CD14-positive monocyte (primary cell): ENCODE measurements at regions not wholly inside any gene's neighbourhood (a gene's known extent, or its start where the extent isn't known, plus 50 kb on each side); places are given as distances from the start of the nearest gene placed in this dataset.

ENCODE experiments used
- DNase-seq, 3 donors: peaks; one replicate each; pipeline ENCODE4 v3.0.0-alpha.2; 2011 to 2022
- H2AFZ ChIP-seq: 2 replicates; pipeline ENCODE4 v1.6.0; 2012; ENCODE audit warnings: mild to moderate bottlenecking, low read depth, low read length, inconsistent platforms; ENCODE audit not compliant: insufficient read depth, poor library complexity, severe bottlenecking
- H3K27ac ChIP-seq, 2 donors: 1 replicate in 1 of 2; 2 replicates in 1 of 2; pipeline ENCODE4 v1.5.1; 2012 to 2013; ENCODE audit warnings: low read length in 2 of 2, control low read depth in 1 of 2, inconsistent platforms in 1 of 2, low read depth in 1 of 2, mild to moderate bottlenecking in 1 of 2
- H3K27me3 ChIP-seq, 2 donors: one replicate each; pipeline versions ENCODE4 v1.6.0 to v1.6.1; 2011 to 2013; ENCODE audit warnings: low read length in 2 of 2; ENCODE audit not compliant: control insufficient read depth in 2 of 2, insufficient read depth in 2 of 2
- H3K36me3 ChIP-seq, 2 donors: replicated peaks in 1 of 2; 1 replicate in 1 of 2; 2 replicates in 1 of 2; pipeline versions ENCODE4 v1.5.1 to v1.6.1; 2012 to 2013; ENCODE audit warnings: low read length in 2 of 2, control low read depth in 1 of 2, inconsistent platforms in 1 of 2, mild to moderate bottlenecking in 1 of 2; ENCODE audit not compliant: insufficient read depth in 2 of 2, control insufficient read depth in 1 of 2
- H3K4me1 ChIP-seq, 2 donors: 1 replicate in 1 of 2; 2 replicates in 1 of 2; pipeline versions ENCODE4 v1.5.1 to v1.6.1; 2012 to 2013; ENCODE audit warnings: low read length in 2 of 2, control low read depth in 1 of 2, inconsistent platforms in 1 of 2, mild to moderate bottlenecking in 1 of 2, moderate library complexity in 1 of 2; ENCODE audit not compliant: insufficient read depth in 2 of 2, control insufficient read depth in 1 of 2
- H3K4me2 ChIP-seq: replicated peaks from 2 replicates; pipeline ENCODE3; 2012; ENCODE audit warnings: low read length, moderate library complexity, mild to moderate bottlenecking; ENCODE audit not compliant: poor library complexity, severe bottlenecking; ENCODE audit errors: extremely low read depth
- H3K4me3 ChIP-seq, 3 experiments: fragments of 200-600 bp in 1 of 3; sonication (generic) in 1 of 3; replicated peaks in 1 of 3; 1 replicate in 2 of 3; 2 replicates in 1 of 3; pipeline ENCODE4 v1.5.1; 2011 to 2013; ENCODE audit warnings: low read length in 3 of 3, mild to moderate bottlenecking in 3 of 3, control low read depth in 2 of 3, low read depth in 2 of 3, inconsistent platforms in 1 of 3, moderate library complexity in 1 of 3
- H3K79me2 ChIP-seq: 2 replicates; pipeline ENCODE4 v1.6.0; 2012; ENCODE audit warnings: mild to moderate bottlenecking, control low read depth, inconsistent platforms, low read length, moderate library complexity; ENCODE audit not compliant: insufficient read depth
- H3K9ac ChIP-seq: 2 replicates; pipeline ENCODE4 v1.6.0; 2017; ENCODE audit warnings: low read length, mild to moderate bottlenecking; ENCODE audit not compliant: insufficient read depth, poor library complexity, severe bottlenecking
- H3K9me3 ChIP-seq, 2 donors: replicated peaks in 1 of 2; 1 replicate in 1 of 2; 2 replicates in 1 of 2; pipeline versions ENCODE4 v1.5.1 to v1.6.1; 2012 to 2013; ENCODE audit warnings: low read length in 2 of 2, control low read depth in 1 of 2; ENCODE audit not compliant: control insufficient read depth in 1 of 2, insufficient read depth in 1 of 2
- H4K20me1 ChIP-seq: 2 replicates; pipeline ENCODE4 v1.6.0; 2012; ENCODE audit warnings: mild to moderate bottlenecking, low read length, control low read depth, moderate library complexity; ENCODE audit not compliant: insufficient read depth
- H3K27ac Mint-ChIP-seq, 7 donors: one replicate each; pipeline ENCODE4 v1.8.0; 2020; ENCODE audit warnings: mild to moderate bottlenecking in 7 of 7, mixed read lengths in 7 of 7, moderate library complexity in 6 of 7, inconsistent platforms in 2 of 7
- H3K27me3 Mint-ChIP-seq, 3 donors: one replicate each; pipeline ENCODE4 v1.8.0; 2021 to 2022; ENCODE audit warnings: low read depth in 3 of 3, mild to moderate bottlenecking in 3 of 3, mixed read lengths in 3 of 3, moderate library complexity in 3 of 3, inconsistent platforms in 1 of 3
- H3K36me3 Mint-ChIP-seq, 2 donors: one replicate each; pipeline ENCODE4 v1.8.0; 2020; ENCODE audit warnings: mixed read lengths in 2 of 2, inconsistent platforms in 1 of 2, mild to moderate bottlenecking in 1 of 2
- H3K4me1 Mint-ChIP-seq: one replicate; pipeline ENCODE4 v1.8.0; 2020; ENCODE audit warnings: mild to moderate bottlenecking, mixed read lengths
- H3K4me3 Mint-ChIP-seq, 2 donors: one replicate each; pipeline ENCODE4 v1.8.0; 2020; ENCODE audit warnings: mild to moderate bottlenecking in 2 of 2, mixed read lengths in 2 of 2, moderate library complexity in 1 of 2
- H3K9me3 Mint-ChIP-seq, 7 donors: one replicate each; pipeline ENCODE4 v1.8.0; 2020 to 2022; ENCODE audit warnings: mixed read lengths in 7 of 7, mild to moderate bottlenecking in 6 of 7, moderate library complexity in 6 of 7, inconsistent platforms in 2 of 7
- WGBS: methylation state at CpG from one replicate; pipeline ENCODE4 v1.1.5; 2013; ENCODE audit warnings: missing lambda C conversion rate; ENCODE audit not compliant: insufficient coverage; 5-methylcytosine and 5-hydroxymethylcytosine counted together
- intact Hi-C, 2 donors: fragments of 100-400 bp; cut with micrococcal nuclease; formaldehyde crosslinking; loops; one replicate each; pipeline versions ENCODE4 v1.15.0 to v1.15.1; 2023
- TF ChIP-seq, protein P1 (sequence below): fragments of 200-600 bp; IDR thresholded peaks from one replicate; pipeline ENCODE4 v1.8.0; 2022; ENCODE audit warnings: antibody characterized with exemption, mild to moderate bottlenecking

DNA sequence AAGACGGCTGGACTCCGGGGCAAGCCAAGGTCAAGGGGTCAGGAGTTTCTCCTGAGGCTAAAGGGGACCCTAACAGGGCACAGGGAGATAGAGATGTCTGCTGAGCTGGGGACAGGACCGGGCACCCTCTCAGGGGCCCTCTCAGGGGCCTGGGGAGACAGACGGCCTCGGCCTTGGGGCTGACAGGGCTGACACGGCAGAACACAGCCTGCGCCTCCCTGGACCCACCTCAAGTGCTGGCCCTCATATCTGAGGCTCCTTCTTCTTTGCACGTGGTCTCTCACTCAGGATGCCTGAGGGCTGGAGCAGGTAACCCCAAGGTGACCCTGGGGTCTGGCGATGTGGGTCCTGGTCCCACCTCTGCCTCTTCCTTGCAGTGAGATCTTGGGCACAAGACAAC is 186.9 kb upstream of the TNRC6C start:
- intact Hi-C loops = no loop called here
- Histone ChIP-seq H3K9ac (no peak overlapping the region), H3K79me2 (no peaks in the 10 kb centered on the region), H3K9me3 (no peaks in the 10 kb centered on the region), H3K36me3 (no peaks in the 10 kb centered on the region), H3K27ac (no peak overlapping the region), H3K4me3 (no peak overlapping the region), H3K27me3 (no peaks in the 10 kb centered on the region), H4K20me1 (no peaks in the 10 kb centered on the region), H3K4me1 (no peaks in the 10 kb centered on the region), H3K4me2 (no peak overlapping the region), H2AFZ (no peak overlapping the region)
- Mint-ChIP-seq H3K9me3 (no peaks in the 10 kb centered on the region), H3K27me3 (peaks cover 8 to 20% (median 14%) of the 10 kb centered on the region in 3 donors), H3K36me3 (no peaks in the 10 kb centered on the region), H3K4me3 (no peak overlapping the region), H3K4me1 (peaks cover 3% of the 10 kb centered on the region), H3K27ac (no peak overlapping the region)
- 87% methylated on average over 9 of the region's 9 CpGs for WGBS
- TF ChIP-seq, protein P1, sequence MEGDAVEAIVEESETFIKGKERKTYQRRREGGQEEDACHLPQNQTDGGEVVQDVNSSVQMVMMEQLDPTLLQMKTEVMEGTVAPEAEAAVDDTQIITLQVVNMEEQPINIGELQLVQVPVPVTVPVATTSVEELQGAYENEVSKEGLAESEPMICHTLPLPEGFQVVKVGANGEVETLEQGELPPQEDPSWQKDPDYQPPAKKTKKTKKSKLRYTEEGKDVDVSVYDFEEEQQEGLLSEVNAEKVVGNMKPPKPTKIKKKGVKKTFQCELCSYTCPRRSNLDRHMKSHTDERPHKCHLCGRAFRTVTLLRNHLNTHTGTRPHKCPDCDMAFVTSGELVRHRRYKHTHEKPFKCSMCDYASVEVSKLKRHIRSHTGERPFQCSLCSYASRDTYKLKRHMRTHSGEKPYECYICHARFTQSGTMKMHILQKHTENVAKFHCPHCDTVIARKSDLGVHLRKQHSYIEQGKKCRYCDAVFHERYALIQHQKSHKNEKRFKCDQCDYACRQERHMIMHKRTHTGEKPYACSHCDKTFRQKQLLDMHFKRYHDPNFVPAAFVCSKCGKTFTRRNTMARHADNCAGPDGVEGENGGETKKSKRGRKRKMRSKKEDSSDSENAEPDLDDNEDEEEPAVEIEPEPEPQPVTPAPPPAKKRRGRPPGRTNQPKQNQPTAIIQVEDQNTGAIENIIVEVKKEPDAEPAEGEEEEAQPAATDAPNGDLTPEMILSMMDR = no peak
- DNase-seq = no peak

DNA sequence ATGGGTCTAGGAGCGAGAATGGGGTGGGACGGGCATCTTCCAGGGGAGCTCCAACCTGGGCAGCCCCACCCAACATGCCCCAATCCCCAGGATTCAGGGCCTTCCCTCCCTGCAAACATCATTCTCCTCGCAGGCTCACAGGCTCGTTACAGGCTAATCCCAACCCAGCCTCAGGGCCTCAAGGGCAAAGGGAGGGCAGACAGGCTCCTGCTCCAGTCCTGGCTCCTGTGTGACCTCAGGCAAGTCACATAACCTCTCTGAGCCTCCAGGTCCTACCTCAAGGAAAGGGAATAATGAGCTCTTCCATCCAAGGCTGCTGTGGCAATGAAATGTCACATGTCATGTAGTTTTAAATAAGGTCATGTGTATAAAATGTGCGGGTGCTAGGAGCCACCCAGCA is 186.5 kb upstream of the TNRC6C start:
- no peak overlapping the region for H3K27ac Mint-ChIP-seq
- H3K9me3 Mint-ChIP-seq = no peaks in the 10 kb centered on the region
- intact Hi-C loops = loop anchor here (1.0 to 2.0 kb wide), 2 partner anchors 242 to 243 kb away; no protein-coding TSS in a partner anchor

More for the DNA sequence above, 186.5 kb upstream of the TNRC6C start:
- no peak overlapping the region for H3K4me3 Mint-ChIP-seq
- H4K20me1 ChIP-seq = no peaks in the 10 kb centered on the region
- no peak overlapping the region for H2AFZ ChIP-seq
- peaks cover 8 to 20% (median 14%) of the 10 kb centered on the region in 3 donors for H3K27me3 Mint-ChIP-seq
- H3K27me3 ChIP-seq = no peaks in the 10 kb centered on the region
- no peak overlapping the region for H3K4me3 ChIP-seq
- no peaks in the 10 kb centered on the region for H3K36me3 ChIP-seq
- H3K9ac ChIP-seq = no peak overlapping the region
- no peaks in the 10 kb centered on the region for H3K4me1 ChIP-seq
- WGBS = 96% methylated on average over 4 of the region's 5 CpGs
- TF ChIP-seq, protein P1 = no peak
- H3K4me2 ChIP-seq = no peak overlapping the region
- H3K36me3 Mint-ChIP-seq = no peaks in the 10 kb centered on the region
- no peak for DNase-seq
- H3K4me1 Mint-ChIP-seq = peaks cover 3% of the 10 kb centered on the region
- H3K27ac ChIP-seq = no peak overlapping the region
- no peaks in the 10 kb centered on the region for H3K79me2 ChIP-seq
- no peaks in the 10 kb centered on the region for H3K9me3 ChIP-seq
